BE2C (cell line): ENCODE measurements at regions not wholly inside any gene's neighbourhood (a gene's known extent, or its start where the extent isn't known, plus 50 kb on each side); places are given as distances from the start of the nearest gene placed in this dataset.
A peak's percentile ranks its signal among the peaks of the same experiment; 100 is the strongest.

ENCODE experiments used
- DNase-seq: peaks from one replicate; pipeline ENCODE4 v3.0.0-alpha.2; 2020
- H3K27me3 ChIP-seq: fragments of 250-450 bp; sonication (Bioruptor Pico); 2 replicates; pipeline ENCODE4 v1.5.1; 2020; ENCODE audit warnings: mild to moderate bottlenecking
- H3K36me3 ChIP-seq: fragments of 250-450 bp; sonication (Bioruptor Pico); 2 replicates; pipeline ENCODE4 v1.5.1; 2020; ENCODE audit warnings: mild to moderate bottlenecking
- H3K4me1 ChIP-seq: fragments of 250-450 bp; sonication (Bioruptor Pico); 2 replicates; pipeline ENCODE4 v1.5.1; 2020
- H3K4me3 ChIP-seq: 2 replicates; pipeline ENCODE4 v1.5.1; 2011; ENCODE audit warnings: low read depth, low read length
- H3K9me3 ChIP-seq: fragments of 250-450 bp; sonication (Bioruptor Pico); 2 replicates; pipeline ENCODE4 v1.5.1; 2020
- CTCF ChIP-seq: IDR thresholded peaks from 2 replicates; pipeline ENCODE4 v1.5.1; 2012; ENCODE audit warnings: mild to moderate bottlenecking, low read depth, low read length

- no peak for DNase-seq
- no peak for TF ChIP-seq CTCF
- Histone ChIP-seq H3K4me1 (peaks cover 36% of the 10 kb centered on the region), H3K4me3 (no peak overlapping the region), H3K9me3 (no peaks in the 10 kb centered on the region), H3K27me3 (no peaks in the 10 kb centered on the region), H3K36me3 (no peaks in the 10 kb centered on the region)
These were observed 133.2 kb downstream of the MRPL14 start for GRCh38 chr6:43993881-43994523.

GRCh38 chr6:43992783-43993644 is 134.2 kb downstream of the MRPL14 start:
- DNase-seq, result no peak
- Histone ChIP-seq H3K36me3 (no peaks in the 10 kb centered on the region), H3K9me3 (no peaks in the 10 kb centered on the region), H3K4me1 (peaks cover 36% of the 10 kb centered on the region), H3K27me3 (no peaks in the 10 kb centered on the region), H3K4me3 (no peak overlapping the region)
- no peak for TF ChIP-seq CTCF

DNA sequence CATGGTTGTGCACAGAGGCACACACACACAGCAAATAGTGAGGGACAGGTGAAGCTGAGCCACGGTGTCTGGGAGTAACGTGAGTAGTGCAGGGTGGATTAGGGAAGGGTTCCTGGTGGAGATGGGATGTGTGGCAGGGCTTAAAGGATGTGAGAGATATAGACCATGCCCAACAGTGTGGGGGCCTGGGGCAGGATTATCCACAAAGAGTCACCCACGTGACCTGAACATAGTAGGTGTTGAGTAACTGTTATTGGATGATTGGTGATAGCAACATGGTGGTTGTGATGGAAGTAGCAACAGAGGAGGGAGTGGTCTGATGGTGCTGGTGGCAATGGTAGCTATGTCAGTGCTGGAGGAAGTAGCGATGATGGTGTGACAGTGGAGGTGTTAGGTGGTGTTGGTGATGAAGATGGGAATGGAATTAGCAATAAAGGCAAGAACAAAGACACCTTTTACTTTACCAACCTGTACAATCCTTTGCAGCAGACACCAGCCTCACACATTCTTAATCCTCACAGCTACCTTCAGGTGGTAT is 135.1 kb downstream of the MRPL14 start:
- no peak for TF ChIP-seq CTCF
- H3K36me3 ChIP-seq, result no peaks in the 10 kb centered on the region
- H3K4me3 ChIP-seq, result no peak overlapping the region
- H3K4me1 ChIP-seq, result peaks cover 35% of the 10 kb centered on the region
- no peaks in the 10 kb centered on the region for H3K27me3 ChIP-seq
- no peaks in the 10 kb centered on the region for H3K9me3 ChIP-seq
- DNase-seq, result no peak

GRCh38 chr6:43990627-43991619 is 136.3 kb downstream of the MRPL14 start:
- Histone ChIP-seq H3K27me3 (no peaks in the 10 kb centered on the region), H3K4me1 (peaks cover 27% of the 10 kb centered on the region)
- peak; percentile 90 for DNase-seq

DNA sequence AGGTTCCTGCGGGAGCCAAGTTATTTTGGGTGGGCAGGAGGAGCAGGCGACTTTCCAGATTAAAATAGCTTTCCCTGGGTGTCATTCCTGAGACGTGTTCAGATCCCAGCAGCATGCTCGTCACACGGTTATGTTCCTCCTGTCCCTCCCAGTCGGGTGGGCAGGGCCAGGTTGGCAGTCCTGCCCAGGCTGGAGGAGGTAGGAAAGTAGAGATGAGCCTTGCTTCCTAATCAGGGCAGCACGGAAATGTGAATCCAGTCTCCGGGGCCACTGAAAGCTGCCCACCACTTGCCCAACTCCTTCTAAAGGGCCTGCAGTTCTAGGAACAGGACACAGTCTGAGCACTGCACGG is 137.0 kb downstream of the MRPL14 start:
- Histone ChIP-seq H3K27me3 (no peaks in the 10 kb centered on the region), H3K4me1 (peaks cover 27% of the 10 kb centered on the region), H3K36me3 (no peaks in the 10 kb centered on the region), H3K4me3 (peak overlapping the region; percentile 33), H3K9me3 (no peaks in the 10 kb centered on the region)
- DNase-seq, result peak; percentile 47
- TF ChIP-seq CTCF, result no peak

More at GRCh38 chr6:43990627-43991619, 136.3 kb downstream of the MRPL14 start:
- H3K9me3 ChIP-seq, result no peaks in the 10 kb centered on the region
- H3K4me3 ChIP-seq, result peak overlapping the region; percentile 33
- TF ChIP-seq CTCF, result no peak
- no peaks in the 10 kb centered on the region for H3K36me3 ChIP-seq
